Kidney glomerular epithelial cell (primary cell): ENCODE measurements at regions not wholly inside any gene's neighbourhood (a gene's known extent, or its start where the extent isn't known, plus 50 kb on each side); places are given as distances from the start of the nearest gene placed in this dataset.

ENCODE experiments used
- DNase-seq: peaks from one replicate; lab custom pipeline; 2025; lab: John Stamatoyannopoulos, UW

DNA sequence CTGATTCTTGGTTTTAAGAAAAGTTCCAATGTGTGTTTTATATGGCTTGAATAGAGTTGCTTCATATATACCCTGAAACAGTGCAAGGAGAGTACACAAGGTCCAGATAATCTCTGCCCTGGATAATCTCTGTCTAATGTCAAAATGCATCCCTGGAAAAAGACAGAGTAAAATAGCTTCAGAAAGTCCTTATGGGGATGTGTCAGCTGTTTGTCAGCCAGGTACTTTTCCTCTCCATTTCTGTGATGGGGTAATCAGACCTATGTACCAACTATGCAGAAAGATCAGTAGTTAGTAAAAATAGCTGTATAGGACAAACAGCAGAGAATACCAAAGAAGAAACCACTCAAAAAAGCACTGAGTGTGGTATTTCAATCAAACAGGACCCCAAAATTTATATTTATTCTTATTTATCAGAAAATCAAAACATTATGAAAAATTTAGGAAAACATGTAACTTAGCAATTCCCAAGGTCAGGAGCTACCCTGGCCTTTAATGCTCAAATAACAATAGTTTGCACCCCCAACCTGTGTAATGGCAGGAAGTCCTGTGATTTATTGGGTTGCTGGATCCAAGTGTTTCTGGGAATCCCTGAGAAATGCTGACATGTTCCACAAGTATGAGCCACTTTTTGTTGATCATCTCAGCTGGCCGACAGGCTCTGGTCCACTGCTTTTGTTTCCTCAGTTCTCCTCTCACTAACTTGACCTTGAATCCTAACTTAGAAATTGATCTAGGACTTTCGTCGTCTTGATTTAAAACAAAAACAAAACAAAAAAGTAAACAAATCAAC, 69.6 kb downstream of the MDH1 start:
- DNase-seq = peak; percentile 29

DNA sequence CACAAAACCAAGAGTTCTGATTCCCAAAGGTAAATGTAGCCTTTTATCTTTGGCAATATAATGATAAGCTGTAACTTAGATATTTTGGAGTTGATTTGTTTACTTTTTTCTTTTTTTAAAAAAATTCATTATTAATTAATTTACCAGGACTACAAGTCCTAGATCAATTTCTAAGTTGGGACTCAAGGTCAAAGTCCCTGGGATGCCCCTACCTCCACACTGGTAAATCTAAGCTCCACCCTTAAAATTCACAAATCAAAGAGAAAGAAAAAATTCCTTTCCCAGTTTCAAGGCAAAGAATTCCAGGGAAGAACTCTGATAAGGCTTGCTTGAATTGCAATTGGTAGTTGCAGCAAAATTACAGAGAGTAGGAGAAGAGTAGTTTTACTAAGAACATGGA, 71.3 kb downstream of the MDH1 start:
- no peak for DNase-seq

DNA sequence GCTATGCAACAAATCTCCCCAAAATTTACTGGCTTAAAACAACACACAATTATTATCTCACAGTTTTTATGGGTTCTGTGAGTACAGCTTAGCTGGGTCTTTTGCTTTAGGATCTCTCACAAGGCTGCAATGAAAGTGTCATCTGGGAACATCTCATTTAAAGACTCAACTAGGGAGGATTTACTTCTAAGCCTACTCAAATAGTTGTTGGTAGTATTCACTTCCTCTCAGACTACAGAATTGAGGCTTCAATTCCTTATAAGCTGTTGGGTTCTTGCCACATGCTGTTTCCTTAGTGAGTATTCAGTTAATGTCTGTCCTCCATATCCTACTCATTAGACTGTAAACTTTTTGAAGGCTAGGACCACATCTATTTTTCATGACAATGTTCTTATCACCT, 72.3 kb downstream of the MDH1 start:
- DNase-seq = peak; percentile 14

DNA sequence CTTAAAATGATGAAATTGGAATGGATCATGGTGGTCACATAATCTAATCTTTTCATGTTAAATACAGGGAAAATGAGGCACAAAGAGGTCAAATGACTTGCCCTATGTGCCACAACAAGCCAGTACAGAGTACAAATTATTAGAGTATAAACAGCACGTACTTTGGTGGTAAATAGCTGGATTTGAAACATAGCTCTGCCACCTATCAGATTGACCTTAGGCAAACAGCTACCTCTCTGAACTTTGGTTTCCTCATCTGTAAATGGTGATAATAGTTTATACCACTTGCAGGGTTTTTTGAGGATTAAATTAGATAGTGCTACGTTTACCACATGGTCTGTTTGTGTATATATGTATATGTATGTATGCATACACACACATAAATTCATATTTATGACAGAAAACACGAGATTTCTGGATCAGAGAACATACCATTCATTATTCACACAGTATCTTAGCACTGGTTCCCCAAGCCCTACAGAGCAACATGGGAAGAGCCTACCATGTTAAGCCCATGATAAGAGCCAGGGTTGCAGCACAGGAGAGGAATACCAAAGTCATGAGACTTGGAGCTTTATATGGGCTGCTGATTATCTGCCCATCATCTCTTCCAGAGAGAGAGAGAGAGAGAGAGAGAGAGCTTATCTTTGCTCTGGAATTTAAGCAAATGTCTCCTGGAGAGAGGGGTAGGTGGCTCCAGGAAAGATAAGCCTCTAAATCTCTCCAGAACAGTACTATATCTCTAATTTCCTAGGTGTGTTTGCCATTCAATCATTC, 73.5 kb downstream of the MDH1 start:
- DNase-seq = no peak

DNA sequence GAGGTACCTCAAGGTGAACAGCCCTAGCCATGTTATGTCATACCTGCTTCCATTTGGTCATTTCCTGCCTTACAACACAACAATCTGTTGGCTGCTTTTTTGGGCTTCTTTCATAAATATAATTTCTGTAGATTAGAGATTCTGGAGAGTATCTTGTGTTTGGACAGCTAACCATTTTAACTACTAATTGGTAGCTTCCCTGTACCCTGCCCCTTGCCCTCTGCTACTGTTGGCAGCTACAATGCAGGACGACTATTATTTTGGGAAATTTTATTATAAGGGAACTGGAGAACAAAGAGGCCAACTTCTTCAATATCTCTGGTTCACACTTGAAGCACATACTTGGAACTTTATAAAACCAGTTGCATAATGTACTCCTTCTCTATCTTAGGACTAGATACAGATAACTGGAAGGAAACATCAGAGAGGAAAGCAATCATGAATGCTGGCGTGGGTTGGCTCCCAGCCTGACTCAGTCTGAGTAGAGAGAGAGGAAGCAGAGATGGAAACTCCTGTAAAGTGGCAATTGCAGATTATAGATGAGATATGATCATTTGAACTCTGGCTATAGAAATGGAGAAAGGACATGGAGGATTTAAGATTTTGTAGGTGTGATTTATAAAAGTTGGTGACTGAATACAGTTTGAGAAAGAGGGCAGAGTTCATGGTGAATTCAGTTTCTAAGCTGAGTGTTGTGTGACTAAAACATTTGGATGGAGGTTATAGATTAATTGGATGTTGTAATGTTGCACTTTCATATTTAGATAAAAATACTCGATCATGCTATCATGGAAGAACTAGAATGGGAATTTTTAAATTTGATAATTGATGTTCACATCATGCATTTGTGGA, 74.5 kb downstream of the MDH1 start:
- DNase-seq = no peak

DNA sequence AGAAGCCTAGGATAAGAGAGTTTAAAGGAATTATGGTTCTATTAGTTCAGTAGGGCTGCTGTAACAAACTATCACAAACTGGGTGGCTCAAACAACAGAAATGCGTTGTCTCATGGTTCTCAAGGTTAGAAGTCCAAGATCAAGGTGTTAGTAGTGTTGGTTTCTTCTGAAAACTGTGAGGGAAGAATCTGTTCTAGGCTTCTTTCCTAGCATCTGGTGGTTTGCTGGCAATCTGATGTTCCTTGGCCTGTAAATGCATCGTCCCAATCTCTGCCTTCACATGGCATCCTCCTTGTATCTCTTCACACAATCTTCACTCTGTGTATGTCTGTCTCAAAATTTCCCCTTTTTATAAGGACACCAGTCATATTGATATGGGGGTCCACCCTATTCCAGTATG, 76.3 kb downstream of the MDH1 start:
- DNase-seq = no peak

DNA sequence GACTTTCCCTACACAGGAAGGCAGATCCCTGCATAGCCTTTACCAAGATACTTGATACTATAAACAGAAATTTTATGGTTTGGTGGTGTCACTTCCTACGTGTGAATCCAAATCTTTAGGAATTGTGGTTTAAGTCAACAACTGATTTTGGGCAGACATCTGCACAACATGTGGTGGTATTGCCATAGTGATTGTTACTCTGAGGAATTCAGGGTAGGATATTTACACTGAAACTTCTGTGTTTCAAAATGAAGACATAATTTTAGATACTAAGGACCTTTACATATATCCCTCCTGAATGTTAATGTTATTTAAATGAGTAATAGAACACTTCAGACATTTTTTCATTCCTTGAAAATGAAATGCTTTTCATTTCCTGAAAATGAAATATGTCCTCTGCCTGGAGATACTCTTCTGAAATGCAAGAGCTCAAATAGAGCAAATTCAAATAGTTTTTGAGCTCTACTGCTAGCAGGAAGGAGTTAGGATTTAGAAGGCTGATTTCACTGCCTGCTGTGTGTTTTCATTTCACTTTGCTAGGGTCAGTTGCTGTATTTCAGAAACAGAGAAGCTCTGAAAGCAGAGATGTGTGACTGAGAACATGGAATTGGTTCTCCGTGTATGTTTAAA, 77.2 kb downstream of the MDH1 start:
- no peak for DNase-seq

DNA sequence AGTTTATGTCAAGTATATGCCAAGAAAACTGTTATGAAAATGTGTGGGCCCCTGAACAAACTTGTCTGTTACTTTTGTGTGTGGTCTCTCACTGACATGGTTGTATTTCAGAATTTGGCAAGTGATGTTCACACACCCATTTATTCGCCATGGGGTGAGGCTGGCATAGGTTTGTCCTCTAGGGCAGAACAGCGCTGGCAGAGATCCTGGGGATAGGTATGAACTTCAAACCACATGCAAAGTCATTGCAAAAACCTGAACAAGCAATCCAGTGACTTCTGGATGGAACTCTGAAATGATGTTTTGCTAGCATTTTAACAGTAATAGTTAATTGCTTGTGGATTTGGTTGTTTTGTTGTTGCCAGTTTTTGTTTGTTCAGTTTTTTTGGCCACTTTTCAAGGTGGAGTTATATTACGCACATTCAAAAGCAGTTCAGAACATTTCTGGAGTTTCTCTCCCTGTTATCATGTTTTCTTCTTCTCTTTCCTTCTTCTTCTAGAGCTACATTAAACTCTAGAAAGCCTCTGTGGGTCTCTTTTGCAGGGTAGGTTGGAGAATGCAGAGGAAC, 78.5 kb downstream of the MDH1 start:
- DNase-seq = no peak

DNA sequence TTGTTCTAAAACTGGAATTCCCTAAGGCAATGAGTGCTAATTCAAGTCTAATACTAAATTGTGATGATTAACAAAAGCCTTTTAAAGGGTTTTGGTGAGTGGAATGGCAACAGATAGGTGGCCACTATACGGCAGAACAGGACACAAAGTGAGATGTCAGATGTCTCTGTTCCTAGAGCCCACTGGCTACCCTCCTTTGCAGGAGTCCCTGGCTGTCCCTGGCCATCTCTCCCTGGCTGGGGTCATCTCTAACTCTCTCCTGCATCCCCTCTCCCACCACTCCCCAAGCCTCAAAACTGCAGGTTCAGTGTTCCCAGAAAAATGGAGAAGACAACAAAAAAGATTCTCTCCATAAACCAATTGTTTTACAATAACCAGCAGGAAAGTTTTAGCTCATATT, 79.2 kb downstream of the MDH1 start:
- DNase-seq = no peak

DNA sequence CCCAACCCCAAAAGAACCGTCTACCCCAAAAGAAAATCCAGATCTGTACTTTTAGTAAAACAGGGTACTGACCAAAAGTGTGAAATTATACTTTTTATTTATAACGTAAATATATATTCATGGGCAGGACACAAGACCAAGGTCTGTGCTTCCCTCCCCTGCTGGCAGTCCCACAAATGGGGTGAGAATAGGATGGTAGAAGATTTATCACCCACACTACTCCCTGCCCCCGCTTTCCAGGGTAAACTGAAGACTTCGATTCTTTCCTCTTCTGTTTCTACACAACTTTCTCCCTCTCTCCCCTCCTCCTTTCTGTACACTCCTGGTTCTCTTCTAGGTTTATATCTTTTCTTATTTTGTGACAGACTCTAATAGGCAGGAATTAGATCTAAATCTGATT, 79.7 kb downstream of the MDH1 start:
- DNase-seq = no peak

DNA sequence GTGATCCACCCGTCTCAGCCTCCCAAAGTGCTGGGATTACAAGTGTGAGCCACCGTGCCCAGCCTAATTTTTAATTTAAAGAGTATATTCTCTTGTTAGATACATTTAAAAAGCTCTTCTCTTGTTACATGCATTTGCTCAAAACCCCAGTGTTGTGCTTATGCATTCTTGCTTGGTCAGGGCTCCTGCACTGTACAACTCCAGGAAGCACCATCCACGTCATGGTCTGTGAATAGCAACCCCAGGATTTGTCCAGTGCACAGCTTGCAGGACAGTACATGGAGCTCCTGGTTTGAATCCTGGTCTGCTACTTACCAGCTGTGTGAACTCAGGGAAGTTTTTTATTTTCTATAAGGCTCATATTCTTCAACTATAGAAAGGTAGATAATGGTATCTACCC, 80.8 kb downstream of the MDH1 start:
- DNase-seq = no peak

DNA sequence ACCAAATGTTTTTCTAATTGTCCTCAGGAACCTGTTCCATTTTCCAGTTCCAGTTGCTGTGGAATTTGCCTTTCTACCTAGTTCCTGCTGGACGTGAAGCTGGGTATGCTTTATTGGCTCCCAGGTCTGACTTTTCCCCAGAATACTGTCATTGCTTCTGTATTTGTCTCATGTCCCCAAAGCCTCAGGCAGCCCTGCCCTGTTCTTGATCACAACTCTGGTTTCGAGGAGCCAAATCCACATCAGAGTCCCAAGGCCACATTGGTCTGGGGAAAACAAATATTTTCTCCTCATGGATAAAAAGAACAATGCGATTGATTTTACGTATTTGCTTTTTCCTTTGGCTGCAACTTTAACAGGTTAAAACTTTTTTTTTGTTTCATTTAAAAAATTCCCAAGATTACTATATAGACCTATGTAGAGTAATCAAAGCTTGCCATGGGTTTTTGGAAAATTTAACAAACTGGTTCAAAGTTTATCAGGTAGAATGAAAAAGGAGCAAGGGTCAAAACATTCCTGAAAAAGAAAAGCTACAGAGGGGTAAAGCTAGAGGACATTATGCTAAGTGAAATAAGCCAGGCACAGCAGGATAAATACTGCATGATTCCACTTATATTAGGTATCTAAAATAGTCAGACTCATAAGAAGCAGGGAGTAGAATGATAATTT, 85.2 kb downstream of the MDH1 start:
- no peak for DNase-seq

DNA sequence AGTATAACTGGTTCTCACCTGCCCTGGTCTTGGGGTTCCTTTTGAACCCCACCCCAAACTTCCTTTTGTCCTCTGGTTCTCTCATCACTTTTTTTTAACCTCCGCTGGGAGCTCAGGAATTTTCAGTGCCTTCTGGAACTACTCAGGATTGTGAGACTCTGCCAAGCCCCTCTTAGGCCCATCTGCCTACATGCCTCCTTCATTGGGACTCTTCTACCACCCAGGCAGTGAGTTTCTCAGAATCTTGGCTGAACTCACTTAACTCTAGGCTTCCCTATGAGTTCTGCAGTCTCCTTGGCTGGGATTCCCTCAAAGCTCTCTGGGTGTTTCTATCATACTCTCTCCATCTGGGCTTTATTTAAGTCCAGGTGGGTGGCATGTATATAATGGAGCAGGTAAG, 86.3 kb downstream of the MDH1 start:
- DNase-seq = no peak

DNA sequence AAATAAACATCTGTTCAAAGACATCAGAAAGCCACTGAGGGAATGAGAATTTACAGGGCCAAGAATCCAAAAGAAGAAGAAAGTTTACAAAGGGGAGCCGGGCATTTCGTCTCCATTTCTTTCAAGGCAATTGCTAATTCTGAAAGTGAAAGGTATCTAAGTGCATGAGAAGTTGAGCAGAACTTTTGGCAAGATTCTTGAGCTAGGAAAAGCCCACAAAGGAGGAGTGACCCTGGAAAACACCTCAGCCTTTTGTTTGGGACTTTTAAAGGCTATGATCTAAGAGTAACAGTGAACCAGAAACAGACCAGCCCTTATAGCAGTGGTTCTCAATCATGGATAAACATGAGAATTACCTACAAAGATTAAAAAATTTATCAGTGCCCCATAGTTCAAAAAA, 87.4 kb downstream of the MDH1 start:
- DNase-seq = no peak

DNA sequence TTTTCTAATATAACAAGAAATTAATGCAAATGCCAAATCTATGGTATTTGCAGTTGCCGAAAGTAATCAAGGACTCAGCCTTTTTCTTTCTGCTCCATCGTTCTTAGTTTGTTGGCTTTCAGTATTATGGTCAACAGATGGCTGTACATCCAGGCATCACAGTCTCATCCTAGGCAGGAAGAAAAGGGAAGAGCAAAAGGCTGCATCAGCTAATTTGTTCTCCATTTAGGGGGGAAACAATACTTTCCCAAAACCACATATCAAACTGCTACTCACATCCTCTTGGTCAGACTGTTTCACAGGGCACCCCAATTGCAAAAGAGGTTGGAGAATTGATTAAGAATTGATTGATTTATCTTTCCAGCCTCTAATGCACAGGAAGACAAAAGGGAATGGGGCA, 89.3 kb downstream of the MDH1 start:
- DNase-seq = no peak

DNA sequence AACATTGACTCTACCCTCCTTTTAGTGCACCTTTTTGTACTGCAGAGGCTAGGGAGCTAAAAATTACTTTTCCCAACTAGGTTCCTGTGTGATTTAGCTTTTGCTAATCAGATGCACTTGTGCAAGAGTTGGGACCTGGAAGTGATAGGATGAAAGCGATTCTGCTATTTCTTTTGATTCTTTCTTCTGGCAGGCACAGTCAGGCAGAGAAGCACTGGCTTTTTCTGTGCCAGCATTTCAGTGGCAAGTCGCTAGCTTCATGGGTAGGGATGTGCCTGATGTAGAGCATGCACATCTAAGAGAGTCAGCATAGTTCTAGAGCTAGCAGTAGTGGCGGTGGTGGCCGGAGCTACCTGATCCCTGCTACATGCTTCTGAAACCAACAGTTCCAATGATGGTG, 89.8 kb downstream of the MDH1 start:
- no peak for DNase-seq

DNA sequence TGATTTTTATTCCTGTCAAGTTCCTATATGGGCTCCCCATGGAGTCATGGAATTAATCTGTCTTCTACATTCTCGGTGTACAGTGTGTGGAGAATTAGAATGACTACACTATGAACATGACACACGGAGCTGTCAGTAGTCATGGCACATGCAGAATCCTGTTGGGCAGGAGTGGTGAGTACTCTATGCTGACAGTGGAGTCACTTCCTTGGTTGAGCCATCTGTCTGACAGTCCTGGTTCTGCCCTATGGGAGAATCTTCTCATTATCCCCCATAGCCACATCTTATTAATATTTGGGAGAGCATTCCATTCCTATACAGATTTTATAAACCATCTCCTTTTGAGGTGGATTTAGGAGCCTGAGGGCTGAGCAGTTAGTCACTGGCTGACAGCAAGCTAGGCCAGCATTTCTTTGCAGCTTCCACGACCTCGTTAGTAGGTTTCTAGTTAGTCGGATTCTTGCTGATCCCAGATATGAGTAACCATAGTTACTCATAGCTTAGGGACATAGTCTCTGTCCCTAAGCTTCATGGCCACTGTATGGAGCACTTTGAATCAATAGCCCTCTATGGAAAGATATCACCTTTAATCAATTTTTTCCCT, 90.6 kb downstream of the MDH1 start:
- DNase-seq = no peak

DNA sequence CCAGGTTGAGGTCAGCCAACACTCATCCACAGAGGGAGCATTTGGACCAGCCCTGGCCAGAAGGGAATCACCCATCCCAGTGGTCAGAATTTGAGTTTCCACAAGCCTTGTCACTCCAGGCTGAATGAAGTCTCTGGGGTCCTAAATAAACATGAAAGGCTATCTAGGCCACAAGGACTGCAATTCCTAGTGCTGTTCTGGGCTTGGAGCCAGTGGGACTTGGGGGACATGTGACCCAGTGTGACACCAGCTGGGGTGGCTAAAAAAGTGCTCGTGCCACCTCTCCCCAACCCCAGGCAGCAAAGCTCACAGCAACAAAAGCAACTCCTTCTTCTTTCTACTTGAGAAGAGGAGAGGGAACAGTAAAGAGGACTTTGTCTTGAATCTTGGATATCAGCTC, 91.7 kb downstream of the MDH1 start:
- DNase-seq = no peak

DNA sequence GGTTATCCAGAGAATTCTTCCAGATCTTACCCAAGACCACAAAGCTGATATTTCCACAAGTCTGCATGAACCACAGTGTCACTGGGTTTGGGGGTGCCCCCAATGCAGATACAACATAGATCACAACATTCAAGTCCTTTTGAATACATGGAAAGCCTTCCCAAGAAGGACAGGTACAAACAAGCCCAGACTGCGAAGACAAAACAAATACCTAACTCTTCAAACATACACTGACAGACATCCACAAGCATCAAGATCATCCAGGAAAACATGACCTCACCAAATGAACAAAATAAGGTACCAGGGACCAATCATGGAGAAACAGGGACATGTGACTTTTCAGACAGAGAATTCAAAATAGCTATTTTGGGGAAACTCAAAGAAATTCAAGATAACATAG, 93.1 kb downstream of the MDH1 start:
- no peak for DNase-seq

DNA sequence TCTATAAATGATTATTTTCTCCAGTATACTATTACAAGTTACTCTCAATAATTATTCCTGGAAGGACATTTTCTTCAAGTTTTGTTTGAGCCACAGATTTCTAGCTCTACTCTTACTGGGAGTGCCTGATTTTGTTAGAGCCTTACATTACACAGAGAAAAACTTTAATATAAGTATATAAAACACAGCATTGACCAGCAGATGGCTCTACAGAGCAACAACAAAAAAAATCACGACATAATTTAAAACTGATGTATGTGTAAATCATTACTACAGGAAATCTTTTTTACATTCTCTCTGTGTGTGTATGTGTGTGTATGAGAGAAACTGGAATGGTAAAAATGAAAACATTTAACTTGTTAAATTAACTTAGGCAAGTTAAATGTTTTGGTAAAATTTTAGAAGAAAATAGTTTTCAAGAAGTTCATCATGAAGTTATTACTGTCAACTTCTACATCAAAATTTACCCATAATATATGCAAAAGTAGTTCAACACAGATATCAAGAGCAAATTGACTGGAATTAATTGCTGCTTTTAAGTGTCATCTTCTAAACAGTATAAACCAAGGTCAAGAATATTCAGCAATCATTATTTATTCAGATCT, 103.3 kb downstream of the MDH1 start:
- DNase-seq = peak; percentile 21

DNA sequence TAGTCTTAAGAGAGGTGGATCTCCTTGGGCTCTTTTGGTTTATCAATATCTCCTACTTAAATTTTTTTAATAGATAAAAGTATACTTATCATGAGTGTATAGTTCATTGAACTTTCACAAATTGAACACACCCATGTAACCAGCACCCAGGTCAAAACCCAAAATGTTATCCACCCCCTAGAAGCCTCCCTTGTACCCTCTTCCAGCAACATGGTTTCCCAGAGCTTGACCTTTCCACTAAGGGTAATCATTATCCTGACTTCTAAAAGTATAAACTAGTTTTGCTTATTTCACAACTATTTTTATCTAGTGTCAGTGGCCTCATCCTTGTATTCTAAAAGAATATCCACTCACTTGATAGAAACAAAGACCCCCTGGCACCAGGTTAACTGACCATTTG, 106.8 kb downstream of the MDH1 start:
- no peak for DNase-seq
